Astrocyte of the hippocampus (primary cell): ENCODE measurements at regions not wholly inside any gene's neighbourhood (a gene's known extent, or its start where the extent isn't known, plus 50 kb on each side); places are given as distances from the start of the nearest gene placed in this dataset.
"Not testable (repeated sequence)": the region's sequence is repeated elsewhere in the genome, so short reads cannot be mapped to it uniquely, and the experiment has no call there.

Experiments used
- DNase-seq: peaks from one replicate; pipeline ENCODE4 v3.0.0; 2011; ENCODE audit warnings: low read depth, low spot score

DNA sequence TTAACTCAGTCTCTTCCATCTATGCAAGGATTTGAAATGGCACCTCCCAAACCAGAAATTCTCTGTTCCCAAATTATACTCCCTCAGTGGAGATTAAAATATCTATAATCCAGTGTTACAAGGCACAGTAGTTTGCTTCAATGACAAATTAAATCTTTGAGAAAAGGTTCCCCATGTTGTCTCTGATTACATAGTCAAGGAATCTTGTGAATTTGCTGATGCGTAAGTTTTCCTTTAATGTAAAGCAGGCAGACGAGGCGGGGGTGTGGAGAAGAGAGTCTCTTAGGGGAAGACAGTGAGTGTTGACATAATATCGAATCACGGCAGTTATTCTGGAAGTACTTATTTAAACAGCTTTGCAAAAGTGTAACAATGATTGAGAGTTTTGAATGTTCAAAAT, 236.4 kb upstream of the RARB start:
- DNase-seq, result no peak

- DNase-seq, result not testable (repeated sequence)
These were observed 228.5 kb upstream of the RARB start for GRCh38 chr3:25199567-25199966.

DNA sequence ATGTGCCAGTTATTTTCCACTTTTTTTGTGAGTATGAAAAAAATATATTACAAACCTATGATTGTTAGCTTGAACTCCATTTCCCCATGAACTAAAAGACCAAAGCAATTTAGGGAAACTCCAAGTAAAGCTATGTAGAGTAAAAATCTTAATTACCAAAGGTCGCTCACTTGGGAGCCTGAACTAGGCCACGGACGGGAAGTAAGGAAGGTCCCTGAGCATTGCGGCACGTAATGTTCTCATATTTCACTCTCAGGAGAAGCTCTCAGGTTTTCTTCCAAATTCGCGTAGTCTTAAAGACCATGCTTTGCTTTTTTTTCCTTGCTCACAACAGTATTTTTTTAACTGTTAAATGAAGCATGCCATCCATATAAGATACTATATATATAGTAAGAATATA, 215.3 kb upstream of the RARB start:
- DNase-seq, result no peak

- no peak for DNase-seq
These were observed 214.0 kb upstream of the RARB start for GRCh38 chr3:25214034-25214433.

DNA sequence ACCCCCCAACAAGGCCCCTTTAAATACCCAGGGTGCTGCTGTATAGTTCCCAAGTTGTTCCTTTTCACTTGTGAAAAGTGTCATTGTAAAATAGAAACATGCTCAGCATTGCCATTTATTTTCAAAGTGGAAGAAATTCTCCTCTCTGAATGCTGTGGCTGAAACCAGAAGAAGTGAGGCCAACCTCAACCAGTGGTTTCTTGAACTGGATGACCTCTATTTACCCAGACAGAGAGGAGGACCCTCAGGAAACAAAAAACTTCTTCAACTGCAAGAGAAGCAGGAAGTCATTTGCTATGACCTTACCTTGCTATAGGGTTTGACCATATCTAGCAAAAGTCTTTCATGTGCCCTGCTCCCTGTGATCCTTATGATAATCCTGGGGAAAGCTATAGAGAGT, 209.7 kb upstream of the RARB start:
- no peak for DNase-seq

- peak; percentile 2 for DNase-seq
These were observed 201.3 kb upstream of the RARB start for GRCh38 chr3:25226747-25227146.

- no peak for DNase-seq
These were observed 198.5 kb upstream of the RARB start for GRCh38 chr3:25229586-25229985.

DNA sequence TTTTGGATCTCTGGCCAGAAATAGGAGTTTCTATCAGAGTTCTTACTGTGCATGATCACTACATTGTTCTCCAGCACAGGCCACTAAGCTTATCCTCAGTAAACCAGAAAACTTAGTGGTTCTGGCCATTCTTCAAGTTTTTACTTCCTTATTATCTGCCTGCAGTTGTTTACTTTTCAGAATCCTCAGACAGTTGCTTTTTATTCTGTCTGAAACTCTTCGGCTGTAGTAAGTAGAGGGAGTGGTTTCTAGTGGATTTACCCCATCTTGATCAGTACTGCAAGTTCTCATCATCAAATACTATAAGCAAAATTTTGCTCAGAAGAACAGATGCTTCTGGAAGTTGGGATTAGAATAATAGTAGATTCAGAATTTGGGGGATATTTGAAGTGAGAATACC, 193.0 kb upstream of the RARB start:
- peak; percentile 39 for DNase-seq

DNA sequence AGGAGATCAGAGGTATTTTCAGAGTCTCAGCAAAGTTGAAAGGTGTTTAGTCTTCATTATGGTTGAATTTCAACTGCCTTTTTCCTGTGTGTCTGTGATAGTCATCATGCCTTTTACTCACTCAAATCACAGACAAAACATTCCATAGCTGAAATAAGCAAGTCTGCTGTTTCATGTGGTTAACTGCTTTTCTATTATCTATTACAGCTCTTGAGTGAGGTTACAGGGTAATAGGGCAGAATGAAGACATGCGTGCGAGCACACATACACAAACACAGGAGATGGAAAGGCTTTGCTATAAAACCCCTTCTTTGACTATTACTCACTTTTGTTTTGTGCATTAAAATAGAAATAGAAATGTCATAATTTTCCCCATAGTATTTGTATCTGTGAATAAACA, 192.6 kb upstream of the RARB start:
- DNase-seq, result peak; percentile 68

- no peak for DNase-seq
These were observed 190.5 kb upstream of the RARB start for GRCh38 chr3:25237602-25238001.

DNA sequence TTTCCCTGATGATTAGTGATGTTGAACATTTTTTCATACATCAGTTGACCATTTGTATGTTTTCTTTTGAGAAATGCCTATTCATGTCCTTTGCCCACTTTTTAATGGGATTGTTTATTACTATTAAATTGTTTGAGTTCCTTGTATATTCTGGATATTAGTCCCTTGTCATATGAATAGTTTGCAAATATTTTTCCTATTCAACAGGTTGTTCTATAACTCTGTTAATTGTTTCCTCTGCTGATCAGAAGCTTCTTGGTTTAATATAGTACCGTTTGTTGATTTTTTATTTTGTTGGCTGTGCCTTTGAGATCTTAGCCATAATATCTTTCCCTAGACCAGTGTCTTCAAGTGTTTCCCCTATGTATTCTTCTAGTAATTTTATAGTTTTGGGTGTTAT, 189.0 kb upstream of the RARB start:
- DNase-seq, result no peak

GRCh38 chr3:25246913-25247312, 181.2 kb upstream of the RARB start:
- DNase-seq, result no peak

GRCh38 chr3:25252291-25252690, 175.8 kb upstream of the RARB start:
- DNase-seq, result no peak

GRCh38 chr3:25257026-25257425, 171.0 kb upstream of the RARB start:
- peak; percentile 95 for DNase-seq

DNA sequence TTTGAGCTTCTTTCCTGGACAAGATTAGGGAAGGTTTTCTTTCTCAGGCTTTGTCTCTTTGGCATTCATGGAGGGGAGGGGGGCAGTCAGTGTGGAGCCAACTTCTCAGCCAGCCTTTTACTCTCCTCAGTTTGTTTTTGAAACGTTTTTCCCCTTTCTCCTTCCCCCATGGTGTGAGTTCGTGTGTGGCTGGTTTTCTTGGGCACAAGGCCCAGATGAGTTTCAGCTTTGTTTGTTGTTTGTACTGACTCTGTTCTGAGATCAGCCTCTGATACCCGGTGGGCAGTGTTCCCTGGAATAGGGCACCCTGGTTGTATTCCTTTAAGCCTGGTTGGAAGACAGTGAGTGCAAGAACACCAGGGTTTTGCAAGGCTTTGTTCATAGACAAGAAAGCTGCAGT, 168.2 kb upstream of the RARB start:
- peak; percentile 94 for DNase-seq

- DNase-seq, result no peak
These were observed 165.7 kb upstream of the RARB start for GRCh38 chr3:25262322-25262721.

- DNase-seq, result no peak
These were observed 162.8 kb upstream of the RARB start for GRCh38 chr3:25265284-25265683.

- no peak for DNase-seq
These were observed 161.4 kb upstream of the RARB start for GRCh38 chr3:25266677-25267076.

DNA sequence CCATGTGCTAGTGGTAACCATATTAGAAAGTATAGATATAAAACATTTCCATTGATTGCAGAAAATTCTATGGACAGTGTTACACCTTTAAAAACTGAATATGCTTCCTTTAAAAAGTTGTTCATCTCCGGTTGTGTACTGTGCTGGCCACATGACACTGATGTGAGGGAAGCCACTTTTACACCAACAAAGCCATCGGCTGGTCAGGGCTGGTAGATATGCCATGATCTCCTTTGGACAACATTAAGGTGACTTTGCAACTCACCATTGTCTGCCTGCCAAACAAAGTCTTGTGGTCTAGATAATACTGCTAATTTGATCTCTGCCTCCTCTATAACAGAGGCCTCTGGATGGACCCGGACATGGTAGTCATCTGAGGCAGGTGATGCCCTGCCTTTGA, 156.0 kb upstream of the RARB start:
- DNase-seq, result no peak

- DNase-seq, result no peak
These were observed 154.4 kb upstream of the RARB start for GRCh38 chr3:25273582-25274171.

GRCh38 chr3:25277503-25277902, 150.6 kb upstream of the RARB start:
- no peak for DNase-seq

DNA sequence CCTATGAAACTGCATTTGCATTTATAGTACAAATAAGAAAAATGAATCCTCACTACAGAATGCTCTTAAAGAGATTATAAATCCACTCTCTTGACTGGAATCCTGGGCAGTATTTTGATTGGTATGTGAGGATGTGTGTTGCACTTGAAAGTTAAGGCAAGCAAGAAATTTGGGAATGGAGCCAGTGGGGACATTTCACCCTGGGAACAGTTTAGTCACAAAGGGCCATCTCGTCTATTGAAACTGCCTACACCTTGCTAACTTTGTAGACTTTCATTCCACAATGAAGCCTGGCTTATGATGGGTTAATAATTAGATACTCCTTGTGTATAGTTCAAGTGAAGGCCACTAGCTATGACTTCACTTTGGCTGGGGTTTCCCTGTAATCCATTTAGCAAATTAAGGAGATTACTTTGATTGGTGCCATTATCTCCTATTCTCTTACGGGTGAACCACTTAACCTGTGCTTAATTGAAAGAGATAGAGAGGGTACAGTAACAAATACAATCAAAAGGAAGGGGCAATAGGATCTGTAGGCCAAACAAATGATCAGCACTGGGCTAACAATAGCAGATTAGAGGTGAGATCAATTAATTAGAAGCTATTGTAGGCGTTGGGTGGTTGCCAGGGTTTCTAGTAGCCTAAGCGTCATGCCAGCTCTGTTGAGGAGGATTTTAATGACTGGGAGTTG, 146.9 kb upstream of the RARB start:
- DNase-seq, result no peak

DNA sequence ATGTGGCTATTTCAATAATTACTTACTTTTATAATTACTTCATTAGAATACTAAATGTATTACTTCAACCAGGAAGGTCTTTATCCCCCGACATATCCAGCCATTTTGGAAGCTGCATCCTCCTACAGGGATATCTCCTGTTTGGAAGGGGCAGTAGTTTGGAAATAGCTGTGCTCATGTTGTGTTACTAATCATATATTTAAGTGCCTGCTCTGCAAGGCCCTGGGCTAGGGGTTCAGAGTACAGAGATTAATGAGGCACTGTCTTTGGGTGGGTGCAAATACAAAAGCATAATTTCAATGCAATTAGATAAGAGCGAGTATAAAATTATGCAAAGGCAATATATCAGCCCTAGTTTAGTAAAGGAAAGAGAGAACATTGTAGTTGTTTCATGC, 146.3 kb upstream of the RARB start:
- DNase-seq, result no peak

- no peak for DNase-seq
These were observed 144.4 kb upstream of the RARB start for GRCh38 chr3:25283613-25284012.
